GM13977 (cell line): ENCODE measurements at regions not wholly inside any gene's neighbourhood (a gene's known extent, or its start where the extent isn't known, plus 50 kb on each side); places are given as distances from the start of the nearest gene placed in this dataset.

Source experiments
- DNase-seq: peaks from one replicate; pipeline ENCODE4 v3.0.0; 2012; ENCODE audit warnings: low spot score
- CTCF ChIP-seq: IDR thresholded peaks from 2 replicates; pipeline ENCODE4 v1.5.1; 2012; ENCODE audit warnings: mild to moderate bottlenecking, control low read depth; ENCODE audit not compliant: insufficient read depth; ENCODE audit errors: extremely low read depth, missing control alignments
- in situ Hi-C: fragments of 300-500 bp; cut with MboI; formaldehyde crosslinking; loops from one replicate; pipeline ENCODE4 v1.12.0; 2022; ENCODE audit warnings: low sequenced_read_pairs, low pct_unique_long_range_greater_than_20kb, mixed read lengths, inconsistent platforms; ENCODE audit not compliant: unreplicated experiment

- TF ChIP-seq CTCF = no peak
- in situ Hi-C loops = no loop called here
- DNase-seq = no peak
These were observed 405.9 kb downstream of the SOX2 start for GRCh38 chr3:182117583-182117982.

- in situ Hi-C loops = no loop called here
- DNase-seq = no peak
- TF ChIP-seq CTCF = no peak
These were observed 406.3 kb downstream of the SOX2 start for GRCh38 chr3:182118066-182118465.

GRCh38 chr3:182121401-182121800 is 409.7 kb downstream of the SOX2 start:
- no peak for DNase-seq
- in situ Hi-C loops = no loop called here
- no peak for TF ChIP-seq CTCF

DNA sequence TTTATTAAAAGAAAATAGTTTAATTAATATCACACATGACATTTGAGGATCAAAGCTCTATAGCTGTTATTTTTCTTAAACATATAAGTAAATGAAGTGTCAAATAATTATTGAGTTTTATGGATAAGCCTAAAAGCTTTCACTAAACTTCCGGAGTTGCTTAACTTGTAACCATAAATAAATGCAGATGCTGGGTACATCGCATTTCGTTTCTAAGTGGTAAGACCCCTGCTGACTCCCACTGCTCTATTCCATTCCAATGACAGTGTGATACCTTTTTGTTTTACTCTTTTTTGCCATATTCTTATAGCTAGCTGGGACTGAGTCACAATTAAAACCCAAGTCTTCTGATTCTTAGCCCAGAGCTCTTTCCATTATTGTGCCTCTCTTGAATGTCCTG is 411.1 kb downstream of the SOX2 start:
- DNase-seq = no peak
- in situ Hi-C loops = no loop called here
- TF ChIP-seq CTCF = no peak

DNA sequence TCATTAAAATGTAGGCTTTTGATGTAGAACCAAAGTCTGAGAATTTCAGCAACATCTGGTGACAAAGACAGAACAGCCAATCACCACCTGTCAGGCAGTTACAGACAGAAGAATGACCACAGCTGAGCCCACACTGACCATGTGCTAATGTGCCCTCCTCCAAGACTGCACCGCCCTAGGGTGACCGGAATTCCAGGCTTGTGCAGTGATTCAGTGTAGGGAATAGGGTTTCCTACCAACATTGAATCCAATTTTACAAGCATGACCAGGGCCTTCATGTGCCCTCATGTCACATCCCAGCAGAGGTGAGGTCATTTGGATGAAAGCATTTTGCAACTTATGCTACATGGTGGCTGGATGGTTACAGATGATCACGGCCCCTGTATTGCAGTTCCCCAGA is 412.5 kb downstream of the SOX2 start:
- no peak for TF ChIP-seq CTCF
- DNase-seq = no peak
- in situ Hi-C loops = no loop called here

- DNase-seq = no peak
- TF ChIP-seq CTCF = no peak
- in situ Hi-C loops = no loop called here
These were observed 413.0 kb downstream of the SOX2 start for GRCh38 chr3:182124716-182125115.

GRCh38 chr3:182129740-182130139 is 418.0 kb downstream of the SOX2 start:
- no peak for TF ChIP-seq CTCF
- DNase-seq = no peak
- in situ Hi-C loops = no loop called here
